ENCODE measurements at regions not wholly inside any gene's neighbourhood (a gene's known extent, or its start where the extent isn't known, plus 50 kb on each side); places are given as distances from the start of the nearest gene placed in this dataset.

DNA sequence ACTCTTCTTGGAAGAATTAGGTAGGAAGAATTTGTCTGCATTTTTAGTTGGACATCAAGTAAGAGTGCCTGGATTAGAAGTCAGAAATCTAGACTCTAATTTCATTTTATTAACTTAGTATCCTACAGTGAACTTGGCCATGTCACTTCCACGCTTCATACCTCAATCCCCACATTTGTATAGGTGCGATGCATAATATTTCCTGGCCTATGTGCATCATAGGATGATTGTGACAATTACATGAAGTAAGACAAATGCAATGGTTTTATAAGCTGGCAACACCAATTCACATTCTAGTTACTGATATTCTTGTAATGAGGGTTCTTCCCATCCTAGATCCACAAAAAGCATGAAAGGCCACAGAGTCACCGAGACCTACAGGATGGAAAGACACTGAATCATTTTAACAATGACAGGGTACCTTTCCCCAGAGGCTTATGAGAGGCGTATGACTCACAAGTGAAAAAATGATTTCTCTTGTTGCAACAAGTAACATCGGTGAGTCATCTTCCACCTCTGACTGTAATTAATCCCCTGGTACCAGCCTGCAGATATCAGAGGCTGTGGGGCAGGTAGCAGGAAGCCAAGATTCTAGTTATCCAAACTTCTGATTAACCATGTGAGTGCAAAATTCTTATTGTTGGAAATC, 56.0 kb upstream of the OR5AK2 start:
- no peak for DNase-seq

DNA sequence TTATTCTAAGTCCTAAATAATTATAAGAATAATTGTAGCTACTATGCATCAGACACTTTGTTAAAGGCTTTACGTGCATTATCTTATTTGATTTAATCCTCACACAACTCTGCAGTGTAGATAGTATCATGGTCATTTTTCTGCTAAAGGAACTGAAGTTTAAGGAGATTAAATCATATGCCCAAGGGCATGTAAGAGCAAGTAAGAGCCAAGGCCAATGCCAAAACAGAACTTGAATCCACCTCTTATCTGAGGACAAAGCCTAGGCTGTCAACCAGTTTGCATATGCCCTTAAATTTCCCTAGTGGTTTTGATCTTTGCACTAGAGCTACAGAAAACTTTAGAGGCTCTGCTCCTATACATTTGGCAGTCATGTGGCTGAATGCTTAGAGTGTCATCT, 65.6 kb upstream of the OR5AK2 start:
- DNase-seq: no peak

GRCh38 chr11:56922421-56922820, 66.3 kb upstream of the OR5AK2 start:
- no peak for DNase-seq

GRCh38 chr11:56917708-56918400, 70.9 kb upstream of the OR5AK2 start:
- peak in 3 of 58 donors; percentile 1 to 33 (median 8) for DNase-seq

DNA sequence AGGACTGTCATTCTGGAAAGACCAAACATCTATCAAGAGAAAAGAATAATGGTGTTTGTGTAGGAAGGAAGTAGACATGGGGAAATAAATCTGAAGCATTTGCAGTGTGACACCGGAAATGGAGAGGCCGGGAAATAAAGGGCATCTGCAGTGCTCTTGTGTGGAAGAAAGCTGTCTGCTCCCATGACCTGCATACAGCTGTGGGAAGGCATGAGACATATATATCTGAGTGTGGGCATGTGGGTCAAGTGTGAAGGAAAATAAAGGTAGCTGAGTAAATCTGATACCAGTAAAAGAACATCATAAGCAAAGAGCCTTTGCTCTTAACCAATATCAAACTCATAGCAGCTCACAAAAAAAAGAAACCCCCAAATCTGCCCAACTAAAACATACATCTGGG, 72.1 kb upstream of the OR5AK2 start:
- DNase-seq: no peak

- DNase-seq: no peak
Observed at GRCh38 chr11:56916162-56916561, 72.6 kb upstream of the OR5AK2 start.

DNA sequence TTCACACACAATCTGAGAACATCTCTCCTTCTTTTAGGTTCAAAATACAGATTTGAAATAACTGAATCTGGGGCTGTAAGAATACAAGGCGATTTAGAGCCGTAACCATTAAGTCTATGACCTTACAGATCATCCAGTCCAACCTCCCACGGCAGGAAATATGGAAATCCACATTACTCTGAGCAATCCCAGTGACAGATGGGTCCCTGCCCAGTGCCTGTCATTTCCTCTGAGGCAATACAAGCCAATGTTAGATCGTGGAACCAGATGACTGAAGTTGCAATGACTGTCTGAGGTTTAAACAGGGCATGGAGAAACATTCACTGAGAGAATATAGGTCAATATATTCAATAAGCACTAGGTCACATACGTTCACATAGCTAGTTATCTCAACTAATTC, 77.4 kb upstream of the OR5AK2 start:
- no peak for DNase-seq

- DNase-seq: peak in 6 of 58 donors; percentile 1 to 23 (median 16)
Observed at GRCh38 chr11:56910785-56911184, 77.9 kb upstream of the OR5AK2 start.

- no peak for DNase-seq
Observed at GRCh38 chr11:56910046-56910773, 78.5 kb upstream of the OR5AK2 start.

DNA sequence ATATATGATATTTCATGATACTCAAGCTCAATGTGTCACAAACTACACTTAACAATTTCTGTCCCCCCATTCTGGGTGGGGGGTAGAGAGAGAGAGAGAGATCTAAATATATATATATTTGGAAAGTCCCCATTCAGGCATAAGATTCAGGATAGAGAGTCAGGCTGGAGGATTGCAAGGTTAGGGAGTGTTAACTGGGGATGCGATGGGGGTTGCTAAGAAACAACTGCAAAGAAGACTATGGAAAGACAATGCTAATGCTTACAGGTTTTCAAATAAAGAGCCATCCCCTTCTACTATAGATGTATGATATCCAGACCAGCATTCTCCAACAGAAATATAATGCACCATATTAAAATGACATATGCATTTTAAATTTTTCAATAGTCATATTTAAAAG, 79.2 kb upstream of the OR5AK2 start:
- no peak for DNase-seq

GRCh38 chr11:56909080-56909479, 79.6 kb upstream of the OR5AK2 start:
- DNase-seq: no peak

- DNase-seq: no peak
Observed at GRCh38 chr11:56906683-56907148, 82.0 kb upstream of the OR5AK2 start.

DNA sequence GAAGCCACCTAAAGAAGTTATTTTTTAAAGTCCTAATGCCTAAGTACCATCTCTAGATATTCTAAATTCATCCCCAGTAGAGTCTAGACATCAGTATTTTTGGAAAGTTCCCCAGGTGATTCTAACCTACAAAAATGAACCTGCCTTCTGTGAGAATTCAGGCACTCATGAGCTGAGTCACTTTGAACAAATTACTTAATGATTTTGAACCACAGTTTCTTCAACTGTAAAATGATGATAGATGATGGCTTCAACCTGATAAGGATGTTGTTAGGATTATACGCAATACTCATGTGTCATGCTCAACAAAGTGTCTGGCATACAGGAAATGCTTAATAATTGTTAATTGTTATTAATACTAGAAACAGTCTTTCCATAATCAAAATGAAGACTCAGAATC, 82.8 kb upstream of the OR5AK2 start:
- no peak for DNase-seq

DNA sequence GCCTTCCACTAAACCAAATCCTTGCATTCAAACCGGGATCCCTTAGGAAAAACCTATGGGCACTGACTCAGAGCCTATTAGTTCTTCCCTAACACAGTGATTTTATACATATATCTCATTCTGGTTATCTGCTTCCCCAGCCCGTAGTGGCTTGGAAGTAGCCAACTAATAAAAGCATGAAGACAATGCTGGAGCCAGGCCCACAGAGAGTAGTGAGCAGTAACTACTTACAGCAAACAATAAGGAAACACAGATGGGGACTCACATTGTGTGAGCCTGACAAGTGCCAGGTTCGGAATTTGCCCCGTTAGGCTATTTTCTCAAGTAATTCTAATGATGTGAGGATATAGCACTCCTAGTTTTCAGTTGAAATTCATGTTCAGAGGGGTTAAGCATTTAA, 83.3 kb upstream of the OR5AK2 start:
- no peak for DNase-seq

DNA sequence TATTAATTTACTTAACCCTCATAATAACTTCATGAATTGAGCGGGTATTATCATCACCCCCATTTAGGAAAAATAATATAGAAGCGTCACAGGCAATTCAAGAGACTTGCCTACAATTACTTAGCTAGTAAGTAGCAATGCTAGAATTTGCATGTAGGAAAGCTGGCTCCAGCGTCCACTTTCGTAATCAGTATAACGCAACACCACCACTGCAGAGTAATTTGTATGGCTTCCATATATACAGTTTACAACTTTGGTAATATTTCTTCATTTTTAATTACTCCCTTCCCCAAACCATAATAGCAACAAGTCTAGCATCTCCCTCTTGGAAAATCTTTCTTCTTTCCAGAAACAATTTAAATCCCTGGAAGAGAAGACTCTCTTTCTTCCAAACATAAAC, 89.9 kb upstream of the OR5AK2 start:
- no peak for DNase-seq

GRCh38 chr11:56890584-56891305, 98.0 kb upstream of the OR5AK2 start:
- no peak for DNase-seq

GRCh38 chr11:56889986-56890385, 98.7 kb upstream of the OR5AK2 start:
- no peak for DNase-seq

DNA sequence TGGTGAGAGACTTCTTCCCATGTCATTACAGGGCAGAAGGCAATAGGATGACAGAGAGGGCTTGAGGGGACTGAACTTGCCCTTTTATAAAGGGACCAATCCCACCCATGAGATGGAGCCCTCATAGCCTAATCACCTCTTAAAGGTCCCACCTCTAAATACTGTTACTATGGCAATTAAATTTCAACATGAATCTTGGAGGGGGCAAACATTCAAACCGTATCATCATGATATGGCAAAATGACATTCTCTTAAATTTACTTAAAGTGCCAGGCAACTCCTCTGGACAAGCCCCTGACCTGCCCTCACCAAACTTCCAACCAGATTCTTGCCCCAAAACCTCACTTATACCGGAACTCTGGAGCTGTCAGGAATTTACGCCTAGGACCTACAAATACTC, 100.8 kb upstream of the OR5AK2 start:
- no peak for DNase-seq

DNA sequence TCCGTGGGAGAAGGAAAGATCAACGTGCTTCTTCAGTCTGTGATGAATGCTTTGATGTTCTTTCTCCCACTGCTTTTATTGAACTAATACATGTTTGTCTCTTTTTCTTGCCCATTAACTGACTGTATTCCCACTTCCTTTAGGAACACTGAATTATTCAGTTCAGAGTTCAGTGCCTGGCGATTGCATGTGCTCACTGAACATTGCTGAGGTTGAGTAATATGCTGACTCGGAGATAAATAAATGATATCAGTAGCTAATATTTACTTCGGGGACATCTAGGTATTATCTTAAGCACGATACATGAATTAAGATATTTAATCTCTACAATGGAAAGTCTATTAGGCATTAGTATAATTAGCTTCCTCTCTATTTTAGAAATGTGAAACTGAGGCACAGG, 102.3 kb upstream of the OR5AK2 start:
- DNase-seq: no peak

DNA sequence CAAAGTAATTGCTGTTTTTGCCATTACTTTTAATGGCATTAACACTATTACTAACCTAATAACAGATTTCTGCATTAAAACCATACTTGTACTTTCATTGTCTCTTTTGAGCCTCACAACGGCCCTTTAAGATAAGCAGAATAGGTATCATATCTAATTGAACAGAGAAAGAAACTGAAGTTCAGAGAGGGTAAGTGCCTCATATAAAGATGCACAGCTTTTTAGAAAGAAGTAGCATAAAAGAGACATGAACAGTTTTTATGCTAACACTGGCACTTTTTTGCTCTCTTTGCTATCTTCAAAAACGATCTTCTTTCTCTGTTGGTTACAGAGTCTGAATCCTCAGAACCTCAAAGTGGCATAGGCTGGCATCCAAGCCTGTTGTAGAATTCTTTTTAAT, 102.9 kb upstream of the OR5AK2 start:
- DNase-seq: no peak

DNA sequence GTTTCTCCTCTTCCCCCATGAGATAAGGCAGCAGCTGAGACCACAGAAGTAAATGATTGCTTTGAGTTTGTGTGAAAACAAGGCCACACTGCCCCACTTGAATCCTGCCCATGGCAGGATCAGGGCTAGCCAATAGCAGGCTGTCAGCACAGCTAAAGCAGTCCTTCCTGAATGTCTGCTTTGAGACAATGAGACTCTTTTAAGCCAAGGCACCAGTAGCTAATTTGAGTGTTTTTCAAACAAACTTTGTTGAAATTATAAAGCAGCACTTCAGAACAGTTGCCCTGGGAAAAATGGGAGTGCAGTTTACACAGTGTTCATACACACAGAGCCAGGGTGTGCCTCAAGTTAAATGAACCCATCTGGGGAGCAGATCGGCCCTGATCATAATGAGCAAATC, 103.5 kb upstream of the OR5AK2 start:
- DNase-seq: peak in 1 of 58 donors; percentile 2
